ENCODE measurements at regions not wholly inside any gene's neighbourhood (a gene's known extent, or its start where the extent isn't known, plus 50 kb on each side); places are given as distances from the start of the nearest gene placed in this dataset.

DNA sequence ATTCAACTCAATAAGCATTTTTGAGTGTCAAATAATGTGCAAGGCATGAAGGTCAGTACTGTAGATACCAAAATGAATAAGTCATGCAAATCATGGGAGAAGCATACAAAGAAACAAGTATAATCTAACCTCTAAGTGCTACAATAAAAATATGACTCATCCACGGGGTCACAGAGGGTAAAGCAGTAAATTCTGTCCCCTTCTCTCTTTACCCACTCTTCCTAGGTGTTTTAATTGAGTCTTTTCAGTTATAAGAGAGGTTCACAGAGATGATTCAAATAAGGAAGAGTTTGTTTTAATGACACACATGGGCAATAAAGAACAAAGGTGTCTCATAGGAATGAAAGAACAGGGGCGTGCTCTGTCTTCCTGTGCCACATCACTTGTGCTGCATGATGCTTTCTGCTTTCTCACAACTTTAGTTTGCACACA is 71.5 kb upstream of the DAAM1 start:
- TF ChIP-seq, protein P1, sequence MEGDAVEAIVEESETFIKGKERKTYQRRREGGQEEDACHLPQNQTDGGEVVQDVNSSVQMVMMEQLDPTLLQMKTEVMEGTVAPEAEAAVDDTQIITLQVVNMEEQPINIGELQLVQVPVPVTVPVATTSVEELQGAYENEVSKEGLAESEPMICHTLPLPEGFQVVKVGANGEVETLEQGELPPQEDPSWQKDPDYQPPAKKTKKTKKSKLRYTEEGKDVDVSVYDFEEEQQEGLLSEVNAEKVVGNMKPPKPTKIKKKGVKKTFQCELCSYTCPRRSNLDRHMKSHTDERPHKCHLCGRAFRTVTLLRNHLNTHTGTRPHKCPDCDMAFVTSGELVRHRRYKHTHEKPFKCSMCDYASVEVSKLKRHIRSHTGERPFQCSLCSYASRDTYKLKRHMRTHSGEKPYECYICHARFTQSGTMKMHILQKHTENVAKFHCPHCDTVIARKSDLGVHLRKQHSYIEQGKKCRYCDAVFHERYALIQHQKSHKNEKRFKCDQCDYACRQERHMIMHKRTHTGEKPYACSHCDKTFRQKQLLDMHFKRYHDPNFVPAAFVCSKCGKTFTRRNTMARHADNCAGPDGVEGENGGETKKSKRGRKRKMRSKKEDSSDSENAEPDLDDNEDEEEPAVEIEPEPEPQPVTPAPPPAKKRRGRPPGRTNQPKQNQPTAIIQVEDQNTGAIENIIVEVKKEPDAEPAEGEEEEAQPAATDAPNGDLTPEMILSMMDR (IDR thresholded peaks at IDR 0.05): no peak
- no peak for TF ChIP-seq EZH2 (IDR thresholded peaks at IDR 0.05; ENCODE audit: borderline replicate concordance, insufficient read depth, low read depth, low read length, poor library complexity, severe bottlenecking)

All from B cell (primary cell).